GM23338 (cell line): ENCODE measurements at regions not wholly inside any gene's neighbourhood (a gene's known extent, or its start where the extent isn't known, plus 50 kb on each side); places are given as distances from the start of the nearest gene placed in this dataset.

Experiments used
- ETS1 ChIP-seq: IDR thresholded peaks from 2 replicates; pipeline ENCODE4 v1.6.1; 2016; ENCODE audit warnings: antibody characterized with exemption
- EZH2 ChIP-seq: fragments of 200-600 bp; sonication (generic); IDR thresholded peaks from one replicate; pipeline ENCODE4 v1.8.0; 2017; ENCODE audit warnings: antibody characterized with exemption, mild to moderate bottlenecking, low read depth; ENCODE audit not compliant: unreplicated experiment
- EZH2phosphoT487 ChIP-seq: fragments of 200-600 bp; sonication (generic); IDR thresholded peaks from one replicate; pipeline ENCODE4 v1.8.1; 2018; ENCODE audit warnings: antibody characterized with exemption; ENCODE audit not compliant: unreplicated experiment
- JUNB ChIP-seq: IDR thresholded peaks from one replicate; pipeline ENCODE4 v1.6.1; 2016; ENCODE audit warnings: antibody characterized with exemption; ENCODE audit not compliant: unreplicated experiment
- NANOG ChIP-seq: IDR thresholded peaks from 2 replicates; pipeline ENCODE4 v1.6.1; 2016; ENCODE audit warnings: antibody characterized with exemption, borderline replicate concordance
- POLR2AphosphoS5 ChIP-seq: IDR thresholded peaks from 2 replicates; pipeline ENCODE4 v1.6.1; 2016; ENCODE audit warnings: antibody characterized with exemption, low read depth
- ZNF331 ChIP-seq: fragments of 250-450 bp; sonication (Bioruptor Pico); IDR thresholded peaks from 2 replicates; pipeline ENCODE4 v1.5.0; 2020; ENCODE audit warnings: low read depth, mild to moderate bottlenecking, moderate library complexity
- TF ChIP-seq, protein P1 (sequence below), 2 experiments: fragments of 200-600 bp in 1 of 2; sonication (generic) in 1 of 2; conservative IDR thresholded peaks; 2 replicates each; pipeline versions ENCODE4 v1.5.1 to v1.6.1; 2016 to 2017; ENCODE audit warnings: antibody characterized with exemption in 2 of 2, low read depth in 2 of 2, mild to moderate bottlenecking in 2 of 2, moderate library complexity in 1 of 2
- TF ChIP-seq, protein P2 (sequence below): IDR thresholded peaks from one replicate; pipeline ENCODE4 v1.6.1; 2018; ENCODE audit warnings: antibody characterized with exemption; ENCODE audit not compliant: unreplicated experiment

GRCh38 chr1:57483954-57484353 lies 60.1 kb upstream of the DAB1 start:
- TF ChIP-seq, protein P1, sequence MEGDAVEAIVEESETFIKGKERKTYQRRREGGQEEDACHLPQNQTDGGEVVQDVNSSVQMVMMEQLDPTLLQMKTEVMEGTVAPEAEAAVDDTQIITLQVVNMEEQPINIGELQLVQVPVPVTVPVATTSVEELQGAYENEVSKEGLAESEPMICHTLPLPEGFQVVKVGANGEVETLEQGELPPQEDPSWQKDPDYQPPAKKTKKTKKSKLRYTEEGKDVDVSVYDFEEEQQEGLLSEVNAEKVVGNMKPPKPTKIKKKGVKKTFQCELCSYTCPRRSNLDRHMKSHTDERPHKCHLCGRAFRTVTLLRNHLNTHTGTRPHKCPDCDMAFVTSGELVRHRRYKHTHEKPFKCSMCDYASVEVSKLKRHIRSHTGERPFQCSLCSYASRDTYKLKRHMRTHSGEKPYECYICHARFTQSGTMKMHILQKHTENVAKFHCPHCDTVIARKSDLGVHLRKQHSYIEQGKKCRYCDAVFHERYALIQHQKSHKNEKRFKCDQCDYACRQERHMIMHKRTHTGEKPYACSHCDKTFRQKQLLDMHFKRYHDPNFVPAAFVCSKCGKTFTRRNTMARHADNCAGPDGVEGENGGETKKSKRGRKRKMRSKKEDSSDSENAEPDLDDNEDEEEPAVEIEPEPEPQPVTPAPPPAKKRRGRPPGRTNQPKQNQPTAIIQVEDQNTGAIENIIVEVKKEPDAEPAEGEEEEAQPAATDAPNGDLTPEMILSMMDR (conservative IDR thresholded peaks at IDR 0.05; ENCODE audit: low read depth in 2 of 2) = no peak
- TF ChIP-seq EZH2phosphoT487 (no peak), JUNB (no peak), EZH2 (no peak), ZNF331 (no peak), NANOG (no peak), ETS1 (no peak), POLR2AphosphoS5 (no peak)
- TF ChIP-seq, protein P2, sequence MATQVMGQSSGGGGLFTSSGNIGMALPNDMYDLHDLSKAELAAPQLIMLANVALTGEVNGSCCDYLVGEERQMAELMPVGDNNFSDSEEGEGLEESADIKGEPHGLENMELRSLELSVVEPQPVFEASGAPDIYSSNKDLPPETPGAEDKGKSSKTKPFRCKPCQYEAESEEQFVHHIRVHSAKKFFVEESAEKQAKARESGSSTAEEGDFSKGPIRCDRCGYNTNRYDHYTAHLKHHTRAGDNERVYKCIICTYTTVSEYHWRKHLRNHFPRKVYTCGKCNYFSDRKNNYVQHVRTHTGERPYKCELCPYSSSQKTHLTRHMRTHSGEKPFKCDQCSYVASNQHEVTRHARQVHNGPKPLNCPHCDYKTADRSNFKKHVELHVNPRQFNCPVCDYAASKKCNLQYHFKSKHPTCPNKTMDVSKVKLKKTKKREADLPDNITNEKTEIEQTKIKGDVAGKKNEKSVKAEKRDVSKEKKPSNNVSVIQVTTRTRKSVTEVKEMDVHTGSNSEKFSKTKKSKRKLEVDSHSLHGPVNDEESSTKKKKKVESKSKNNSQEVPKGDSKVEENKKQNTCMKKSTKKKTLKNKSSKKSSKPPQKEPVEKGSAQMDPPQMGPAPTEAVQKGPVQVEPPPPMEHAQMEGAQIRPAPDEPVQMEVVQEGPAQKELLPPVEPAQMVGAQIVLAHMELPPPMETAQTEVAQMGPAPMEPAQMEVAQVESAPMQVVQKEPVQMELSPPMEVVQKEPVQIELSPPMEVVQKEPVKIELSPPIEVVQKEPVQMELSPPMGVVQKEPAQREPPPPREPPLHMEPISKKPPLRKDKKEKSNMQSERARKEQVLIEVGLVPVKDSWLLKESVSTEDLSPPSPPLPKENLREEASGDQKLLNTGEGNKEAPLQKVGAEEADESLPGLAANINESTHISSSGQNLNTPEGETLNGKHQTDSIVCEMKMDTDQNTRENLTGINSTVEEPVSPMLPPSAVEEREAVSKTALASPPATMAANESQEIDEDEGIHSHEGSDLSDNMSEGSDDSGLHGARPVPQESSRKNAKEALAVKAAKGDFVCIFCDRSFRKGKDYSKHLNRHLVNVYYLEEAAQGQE = no peak
